H1 (cell line): ENCODE measurements at regions not wholly inside any gene's neighbourhood (a gene's known extent, or its start where the extent isn't known, plus 50 kb on each side); places are given as distances from the start of the nearest gene placed in this dataset.

Experiments used
- CTCF ChIA-PET: fragments of 300-600 bp; sonication (Branson Sonifier 250); formaldehyde crosslinking; loops from one replicate; lab custom pipeline; 2021; ENCODE audit not compliant: partially characterized antibody; lab: Charles Lee
- POLR2A ChIA-PET: fragments of 300-600 bp; sonication (Branson Sonifier 250); formaldehyde crosslinking; loops from one replicate; lab custom pipeline; 2021; ENCODE audit warnings: inconsistent platforms; ENCODE audit not compliant: partially characterized antibody; lab: Charles Lee
- DNase-seq, 2 experiments: peaks; one replicate each; pipeline versions ENCODE4 v3.0.0 to v3.0.0-alpha.2; 2010 to 2022; ENCODE audit warnings: low spot score in 2 of 2, low read depth in 1 of 2, mixed read lengths in 1 of 2
- FAIRE-seq: peaks from 2 replicates; lab custom pipeline; 2011; peaks lifted over from hg19 to GRCh38; lab: Jason Lieb, UNC
- H2AFZ ChIP-seq: 2 replicates; pipeline ENCODE4 v1.8.1; 2012; ENCODE audit warnings: low read length, inconsistent platforms
- H2AK5ac ChIP-seq: 2 replicates; pipeline ENCODE4 v1.6.1; 2013; ENCODE audit warnings: low read depth, low read length
- H2BK120ac ChIP-seq: replicated peaks from 2 replicates; pipeline ENCODE3; 2013; ENCODE audit warnings: low read depth, low read length, inconsistent platforms
- H2BK12ac ChIP-seq: 2 replicates; pipeline ENCODE4 v1.6.1; 2013; ENCODE audit warnings: low read depth, low read length
- H2BK15ac ChIP-seq: 2 replicates; pipeline ENCODE4 v1.6.1; 2013; ENCODE audit warnings: low read length
- H2BK20ac ChIP-seq: 2 replicates; pipeline ENCODE4 v1.6.1; 2013; ENCODE audit warnings: low read length
- H2BK5ac ChIP-seq: 2 replicates; pipeline ENCODE4 v1.6.1; 2013; ENCODE audit warnings: low read depth, low read length
- H3K14ac ChIP-seq: 2 replicates; pipeline ENCODE4 v1.6.1; 2013; ENCODE audit warnings: inconsistent platforms; ENCODE audit not compliant: insufficient read length
- H3K18ac ChIP-seq: 2 replicates; pipeline ENCODE4 v1.6.1; 2013; ENCODE audit warnings: low read length; ENCODE audit errors: extremely low read depth
- H3K23ac ChIP-seq: 2 replicates; pipeline ENCODE4 v1.6.1; 2013; ENCODE audit warnings: inconsistent platforms; ENCODE audit not compliant: insufficient read length
- H3K23me2 ChIP-seq: 2 replicates; pipeline ENCODE4 v1.6.1; 2013; ENCODE audit warnings: low read depth, low read length
- H3K27ac ChIP-seq: 2 replicates; pipeline ENCODE4 v1.6.1; 2011; ENCODE audit warnings: low read depth, low read length, inconsistent platforms
- H3K27me3 ChIP-seq, 4 experiments: replicated peaks in 1 of 4; 1 replicate in 1 of 4; 2 replicates in 3 of 4; pipeline versions ENCODE4 v1.6.1 to v1.8.1; 2011 to 2013; ENCODE audit warnings: low read length in 3 of 4, mild to moderate bottlenecking in 3 of 4, inconsistent platforms in 2 of 4, mixed read lengths in 2 of 4, moderate library complexity in 1 of 4; ENCODE audit not compliant: control insufficient read depth in 3 of 4, insufficient read depth in 3 of 4; ENCODE audit errors: extremely low read depth in 1 of 4
- H3K36me3 ChIP-seq, 4 experiments: 2 replicates each; pipeline versions ENCODE4 v1.6.1 to v1.8.1; 2011 to 2013; ENCODE audit warnings: mild to moderate bottlenecking in 4 of 4, low read length in 3 of 4, moderate library complexity in 2 of 4, control low read depth in 1 of 4, inconsistent platforms in 1 of 4; ENCODE audit not compliant: insufficient read depth in 4 of 4, control insufficient read depth in 2 of 4
- H3K4ac ChIP-seq: replicated peaks from 2 replicates; pipeline ENCODE3; 2013; ENCODE audit warnings: low read length, low read depth, mixed read lengths, inconsistent platforms; ENCODE audit not compliant: insufficient read length
- H3K4me1 ChIP-seq, 4 experiments: replicated peaks in 1 of 4; 1 replicate in 1 of 4; 2 replicates in 3 of 4; pipeline versions ENCODE4 v1.6.1 to v1.8.1; 2011 to 2013; ENCODE audit warnings: low read length in 3 of 4, inconsistent platforms in 2 of 4, mixed read lengths in 1 of 4; ENCODE audit not compliant: insufficient read depth in 4 of 4, control insufficient read depth in 3 of 4
- H3K4me2 ChIP-seq, 2 experiments: 2 replicates each; pipeline versions ENCODE4 v1.6.1 to v1.8.1; 2011 to 2013; ENCODE audit warnings: low read depth in 2 of 2, low read length in 2 of 2, control low read depth in 1 of 2, inconsistent platforms in 1 of 2, mild to moderate bottlenecking in 1 of 2; ENCODE audit not compliant: insufficient read depth in 1 of 2
- H3K4me3 ChIP-seq, 4 experiments: fragments of 200-600, 300-600 bp in 1 of 4; sonication (generic), shearing (Covaris generic), sonication (Bioruptor Twin) in 1 of 4; 2 replicates each; pipeline versions ENCODE4 v1.5.1 to v1.8.1; 2011 to 2016; ENCODE audit warnings: low read length in 4 of 4, low read depth in 3 of 4, control low read depth in 2 of 4, inconsistent platforms in 2 of 4, mild to moderate bottlenecking in 2 of 4, mixed read lengths in 1 of 4, moderate library complexity in 1 of 4; ENCODE audit not compliant: insufficient read depth in 2 of 4; ENCODE audit errors: extremely low read depth in 1 of 4
- H3K56ac ChIP-seq: replicated peaks from 2 replicates; pipeline ENCODE3; 2013; ENCODE audit warnings: low read depth, mild to moderate bottlenecking, mixed read lengths, low read length, inconsistent platforms; ENCODE audit not compliant: insufficient read length
- H3K79me1 ChIP-seq: 2 replicates; pipeline ENCODE4 v1.6.1; 2013; ENCODE audit warnings: low read depth, low read length, control low read depth
- H3K79me2 ChIP-seq, 2 experiments: 2 replicates each; pipeline versions ENCODE4 v1.6.1 to v1.8.1; 2012 to 2013; ENCODE audit warnings: low read length in 2 of 2, mild to moderate bottlenecking in 2 of 2, inconsistent platforms in 1 of 2; ENCODE audit not compliant: insufficient read depth in 2 of 2, control insufficient read depth in 1 of 2
- H3K9ac ChIP-seq, 4 experiments: replicated peaks in 1 of 4; 1 replicate in 1 of 4; 2 replicates in 3 of 4; pipeline versions ENCODE4 v1.6.1 to v1.8.1; 2011 to 2013; ENCODE audit warnings: low read depth in 3 of 4, low read length in 3 of 4, control low read depth in 2 of 4, mild to moderate bottlenecking in 2 of 4, moderate library complexity in 2 of 4, inconsistent platforms in 1 of 4; ENCODE audit errors: extremely low read depth in 1 of 4
- H3K9me3 ChIP-seq, 2 experiments: 2 replicates each; pipeline versions ENCODE4 v1.6.1 to v1.8.1; 2012 to 2013; ENCODE audit warnings: mild to moderate bottlenecking in 2 of 2, moderate library complexity in 2 of 2, control low read depth in 1 of 2, inconsistent platforms in 1 of 2, low read depth in 1 of 2, low read length in 1 of 2, mixed read lengths in 1 of 2; ENCODE audit not compliant: insufficient read depth in 2 of 2
- H4K20me1 ChIP-seq, 2 experiments: replicated peaks in 1 of 2; 2 replicates each; pipeline versions ENCODE3 to v1.8.1; 2011 to 2013; ENCODE audit warnings: inconsistent platforms in 2 of 2, low read length in 2 of 2, mild to moderate bottlenecking in 1 of 2; ENCODE audit not compliant: insufficient read depth in 2 of 2, control insufficient read depth in 1 of 2
- H4K5ac ChIP-seq: 2 replicates; pipeline ENCODE4 v1.6.1; 2013; ENCODE audit warnings: low read length, low read depth, mixed read lengths, inconsistent platforms; ENCODE audit not compliant: insufficient read length
- H4K8ac ChIP-seq: 2 replicates; pipeline ENCODE4 v1.8.0; 2013; ENCODE audit warnings: mild to moderate bottlenecking, moderate library complexity, low read length, inconsistent platforms; ENCODE audit not compliant: insufficient read depth; ENCODE audit errors: extremely low read depth
- H4K91ac ChIP-seq: replicated peaks from 2 replicates; pipeline ENCODE3; 2013; ENCODE audit warnings: low read length, mixed read lengths, inconsistent platforms; ENCODE audit not compliant: insufficient read length
- CHD7 ChIP-seq: fragments of 300-600 bp; sonication (generic); IDR thresholded peaks from 2 replicates; pipeline ENCODE4 v1.7.1; 2012; ENCODE audit warnings: low read length, moderate library complexity, mild to moderate bottlenecking, inconsistent platforms; ENCODE audit not compliant: insufficient replicate concordance
- TAF1 ChIP-seq: IDR thresholded peaks from 2 replicates; pipeline ENCODE4 v1.6.1; 2011; ENCODE audit warnings: mild to moderate bottlenecking, low read depth, low read length
- YY1 ChIP-seq: IDR thresholded peaks from 2 replicates; pipeline ENCODE4 v1.6.1; 2011; ENCODE audit warnings: low read depth, mild to moderate bottlenecking, low read length

- no peak overlapping the region for H3K27ac ChIP-seq
- TF ChIP-seq CHD7 (no peak), YY1 (no peak), TAF1 (no peak)
Measured at GRCh38 chr5:67577424-67577823, 380.8 kb upstream of the CD180 start.

More at GRCh38 chr5:67577424-67577823, 380.8 kb upstream of the CD180 start:
- Histone ChIP-seq H2AFZ (no peak overlapping the region), H3K4ac (no peak overlapping the region), H2BK5ac (no peak overlapping the region), H2BK15ac (no peak overlapping the region), H3K4me2 (no peak overlapping the region), H3K14ac (no peak overlapping the region), H3K18ac (no peak overlapping the region), H4K20me1 (no peaks in the 10 kb centered on the region), H3K4me1 (no peaks in the 10 kb centered on the region), H3K9me3 (no peaks in the 10 kb centered on the region), H2AK5ac (no peak overlapping the region), H2BK20ac (no peak overlapping the region), H4K8ac (no peak overlapping the region), H2BK120ac (no peak overlapping the region), H3K23me2 (no peaks in the 10 kb centered on the region), H2BK12ac (no peak overlapping the region), H3K79me2 (no peaks in the 10 kb centered on the region), H3K27me3 (no peaks in the 10 kb centered on the region), H4K5ac (no peak overlapping the region), H3K9ac (no peak overlapping the region), H3K4me3 (no peak overlapping the region), H3K23ac (no peak overlapping the region), H3K79me1 (no peaks in the 10 kb centered on the region), H3K36me3 (no peaks in the 10 kb centered on the region), H4K91ac (no peak overlapping the region), H3K56ac (no peak overlapping the region)
- ChIA-PET CTCF (no interaction called here), POLR2A (no interaction called here)
- no peak for DNase-seq
- no peak for FAIRE-seq
